Activated CD4-positive, alpha-beta T cell treated with anti-CD3 and anti-CD28 coated beads, Interleukin-2, amount 10 ng/mL, durations not matched to agents 7 days and 5 days (primary cell): ENCODE measurements at regions not wholly inside any gene's neighbourhood (a gene's known extent, or its start where the extent isn't known, plus 50 kb on each side); places are given as distances from the start of the nearest gene placed in this dataset.

Experiments
- CTCF ChIA-PET: fragments of 350-600 bp; sonication (Branson Sonifier 250); formaldehyde crosslinking; loops from one replicate; lab custom pipeline; 2021; ENCODE audit warnings: antibody characterized with exemption; lab: Charles Lee
- POLR2A ChIA-PET: fragments of 350-600 bp; sonication (Branson Sonifier 250); formaldehyde crosslinking; loops from one replicate; lab custom pipeline; 2021; ENCODE audit warnings: antibody characterized with exemption; lab: Charles Lee
- DNase-seq: peaks from one replicate; pipeline ENCODE4 v3.0.0-alpha.2; 2020
- H3K27ac Mint-ChIP-seq: one replicate; pipeline ENCODE4 v1.8.0; 2021; ENCODE audit warnings: mild to moderate bottlenecking, moderate library complexity, mixed read lengths
- H3K27me3 Mint-ChIP-seq: one replicate; pipeline ENCODE4 v1.8.0; 2021; ENCODE audit warnings: mixed read lengths
- H3K36me3 Mint-ChIP-seq: one replicate; pipeline ENCODE4 v1.8.0; 2021; ENCODE audit warnings: low read depth, mixed read lengths
- H3K4me1 Mint-ChIP-seq: one replicate; pipeline ENCODE4 v1.8.0; 2021; ENCODE audit warnings: mixed read lengths
- H3K4me3 Mint-ChIP-seq: one replicate; pipeline ENCODE4 v1.8.0; 2021; ENCODE audit warnings: mild to moderate bottlenecking, moderate library complexity, mixed read lengths
- H3K9me3 Mint-ChIP-seq: one replicate; pipeline ENCODE4 v1.8.0; 2021; ENCODE audit warnings: mixed read lengths

DNA sequence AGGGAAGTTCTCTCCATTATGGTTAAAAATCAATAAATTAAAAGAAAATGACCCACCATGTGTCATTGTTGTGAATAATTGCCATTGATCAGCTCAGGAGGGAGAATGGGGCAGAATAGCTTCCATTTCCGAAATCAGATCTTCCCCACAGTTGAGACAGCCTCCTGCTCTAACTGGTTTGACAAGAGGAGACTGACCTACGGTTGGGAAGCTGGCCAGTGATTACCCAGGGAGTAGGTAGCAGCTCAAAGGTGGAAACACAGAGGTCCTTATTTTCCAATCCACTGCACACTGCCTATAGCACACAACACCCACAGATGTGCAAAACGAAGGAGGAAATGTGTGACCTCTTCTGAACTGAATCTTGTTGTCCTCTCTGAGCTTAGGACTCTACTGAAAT, 69.0 kb upstream of the DAPK1 start:
- ChIA-PET POLR2A (no interaction called here), CTCF (no interaction called here)
- Mint-ChIP-seq H3K36me3 (peaks cover 3% of the 10 kb centered on the region), H3K4me1 (peaks cover 5% of the 10 kb centered on the region), H3K9me3 (peaks cover 9% of the 10 kb centered on the region), H3K27me3 (no peaks in the 10 kb centered on the region), H3K27ac (no peak overlapping the region), H3K4me3 (no peak overlapping the region)
- DNase-seq, result no peak

DNA sequence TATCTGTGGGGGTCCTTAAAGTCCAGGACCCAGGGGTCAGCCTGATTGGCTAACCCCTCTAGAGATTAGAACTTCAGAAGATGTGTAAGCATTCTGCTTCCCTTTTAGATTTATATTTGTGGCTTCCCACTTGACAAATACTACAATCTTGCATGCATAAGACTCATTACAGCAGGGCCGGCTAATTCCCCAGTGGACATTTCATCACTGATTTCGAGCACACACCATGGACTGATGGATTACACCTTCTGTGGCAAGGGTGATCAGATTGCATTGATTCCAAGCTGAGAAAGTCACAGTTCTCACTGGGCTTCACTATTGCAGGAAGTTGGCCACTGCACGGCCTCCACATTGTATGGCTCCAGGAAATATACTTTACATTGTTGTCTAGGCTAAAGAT, 65.8 kb upstream of the DAPK1 start:
- no peak for DNase-seq
- ChIA-PET CTCF (no interaction called here), POLR2A (no interaction called here)
- Mint-ChIP-seq H3K4me3 (no peak overlapping the region), H3K9me3 (no peaks in the 10 kb centered on the region), H3K27ac (no peak overlapping the region), H3K4me1 (no peaks in the 10 kb centered on the region), H3K36me3 (no peaks in the 10 kb centered on the region), H3K27me3 (no peaks in the 10 kb centered on the region)

GRCh38 chr9:87433853-87434252, 63.8 kb upstream of the DAPK1 start:
- ChIA-PET POLR2A (no interaction called here), CTCF (no interaction called here)
- Mint-ChIP-seq H3K36me3 (no peaks in the 10 kb centered on the region), H3K27ac (no peak overlapping the region), H3K4me1 (no peaks in the 10 kb centered on the region), H3K9me3 (no peaks in the 10 kb centered on the region), H3K4me3 (no peak overlapping the region), H3K27me3 (no peaks in the 10 kb centered on the region)
- DNase-seq, result no peak

DNA sequence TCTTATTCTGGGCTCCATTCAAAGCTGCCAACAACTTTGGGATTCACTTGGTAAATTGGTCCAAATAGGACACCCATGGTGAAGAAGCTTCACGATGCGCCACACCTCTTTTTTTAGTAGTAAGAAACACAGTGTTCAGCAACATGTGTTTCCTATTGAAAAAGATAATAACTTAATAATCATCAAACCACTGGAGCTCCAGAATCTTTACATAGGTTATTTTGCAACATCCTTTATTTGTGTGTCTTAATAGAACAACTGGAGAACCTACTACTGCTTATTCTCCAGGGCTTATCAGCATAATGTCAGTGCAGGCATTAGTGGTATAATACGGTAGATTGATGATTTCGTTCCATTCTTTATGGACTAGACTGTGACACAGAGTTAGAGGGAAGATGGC, 63.3 kb upstream of the DAPK1 start:
- no peak for DNase-seq
- Mint-ChIP-seq H3K4me1 (no peaks in the 10 kb centered on the region), H3K27me3 (no peaks in the 10 kb centered on the region), H3K9me3 (no peaks in the 10 kb centered on the region), H3K27ac (no peak overlapping the region), H3K36me3 (no peaks in the 10 kb centered on the region), H3K4me3 (no peak overlapping the region)
- ChIA-PET POLR2A (no interaction called here), CTCF (no interaction called here)

GRCh38 chr9:87435189-87435880, 62.3 kb upstream of the DAPK1 start:
- no peak for DNase-seq
- no peak overlapping the region for H3K27ac Mint-ChIP-seq
- no peaks in the 10 kb centered on the region for H3K9me3 Mint-ChIP-seq
- ChIA-PET CTCF (no interaction called here), POLR2A (no interaction called here)
- H3K36me3 Mint-ChIP-seq, result no peaks in the 10 kb centered on the region
- no peaks in the 10 kb centered on the region for H3K27me3 Mint-ChIP-seq
- no peaks in the 10 kb centered on the region for H3K4me1 Mint-ChIP-seq
- no peak overlapping the region for H3K4me3 Mint-ChIP-seq

- no peak for DNase-seq
- H3K27ac Mint-ChIP-seq, result no peak overlapping the region
- POLR2A ChIA-PET, result no interaction called here
- H3K27me3 Mint-ChIP-seq, result no peaks in the 10 kb centered on the region
- H3K36me3 Mint-ChIP-seq, result no peaks in the 10 kb centered on the region
- H3K4me1 Mint-ChIP-seq, result no peaks in the 10 kb centered on the region
- CTCF ChIA-PET, result no interaction called here
- no peaks in the 10 kb centered on the region for H3K9me3 Mint-ChIP-seq
- no peak overlapping the region for H3K4me3 Mint-ChIP-seq
These were observed 61.0 kb upstream of the DAPK1 start for GRCh38 chr9:87436716-87437115.

DNA sequence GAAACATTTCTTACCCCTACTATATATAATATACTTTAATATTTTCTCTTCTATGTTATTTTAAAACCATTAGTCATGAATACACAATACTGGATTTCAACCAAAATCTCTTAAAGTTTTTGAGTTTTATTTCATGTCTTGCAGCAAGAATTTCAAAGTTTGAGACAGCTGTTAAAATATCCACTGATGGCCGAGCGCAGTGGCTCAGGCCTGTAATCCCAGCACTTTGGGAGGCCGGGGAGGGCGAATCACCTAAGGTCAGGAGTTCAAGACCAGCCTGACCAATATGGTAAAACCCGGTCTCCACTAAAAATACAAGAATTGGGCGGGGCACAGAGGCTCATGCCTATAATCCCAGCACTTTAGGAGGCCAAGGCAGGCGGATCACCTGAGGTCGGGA, 59.7 kb upstream of the DAPK1 start:
- no peaks in the 10 kb centered on the region for H3K9me3 Mint-ChIP-seq
- DNase-seq, result no peak

GRCh38 chr9:87441251-87441650, 56.4 kb upstream of the DAPK1 start:
- no peak for DNase-seq
- Mint-ChIP-seq H3K27me3 (no peaks in the 10 kb centered on the region), H3K9me3 (peaks cover 5% of the 10 kb centered on the region), H3K36me3 (no peaks in the 10 kb centered on the region), H3K4me1 (no peaks in the 10 kb centered on the region), H3K4me3 (no peak overlapping the region), H3K27ac (no peak overlapping the region)
- POLR2A ChIA-PET, result no interaction called here
- CTCF ChIA-PET, result no interaction called here

More for the DNA sequence above, 59.7 kb upstream of the DAPK1 start:
- H3K4me1 Mint-ChIP-seq, result no peaks in the 10 kb centered on the region
- no peak overlapping the region for H3K4me3 Mint-ChIP-seq
- no peaks in the 10 kb centered on the region for H3K27me3 Mint-ChIP-seq
- ChIA-PET CTCF (no interaction called here), POLR2A (no interaction called here)
- H3K27ac Mint-ChIP-seq, result no peak overlapping the region
- H3K36me3 Mint-ChIP-seq, result no peaks in the 10 kb centered on the region

GRCh38 chr9:87442451-87442850, 55.2 kb upstream of the DAPK1 start:
- no peak for DNase-seq
- no peak overlapping the region for H3K27ac Mint-ChIP-seq
- POLR2A ChIA-PET, result no interaction called here
- CTCF ChIA-PET, result no interaction called here
- H3K27me3 Mint-ChIP-seq, result no peaks in the 10 kb centered on the region
- no peaks in the 10 kb centered on the region for H3K4me1 Mint-ChIP-seq
- no peaks in the 10 kb centered on the region for H3K36me3 Mint-ChIP-seq
- no peak overlapping the region for H3K4me3 Mint-ChIP-seq
- peaks cover 5% of the 10 kb centered on the region for H3K9me3 Mint-ChIP-seq

GRCh38 chr9:87443006-87443405, 54.7 kb upstream of the DAPK1 start:
- Mint-ChIP-seq H3K9me3 (peaks cover 5% of the 10 kb centered on the region), H3K36me3 (no peaks in the 10 kb centered on the region), H3K27ac (no peak overlapping the region), H3K4me3 (no peak overlapping the region), H3K4me1 (no peaks in the 10 kb centered on the region), H3K27me3 (no peaks in the 10 kb centered on the region)
- ChIA-PET POLR2A (no interaction called here), CTCF (interaction anchor here (1.0 kb wide), 1 partner anchor 30 kb away, joined by 3 read pairs; no protein-coding TSS in a partner anchor)
- DNase-seq, result no peak

- Mint-ChIP-seq H3K27me3 (no peaks in the 10 kb centered on the region), H3K4me1 (no peaks in the 10 kb centered on the region), H3K36me3 (no peaks in the 10 kb centered on the region), H3K27ac (no peak overlapping the region), H3K9me3 (peaks cover 5% of the 10 kb centered on the region), H3K4me3 (no peak overlapping the region)
- ChIA-PET CTCF (interaction anchor here (1.0 kb wide), 1 partner anchor 29 kb away, joined by 3 read pairs; no protein-coding TSS in a partner anchor), POLR2A (no interaction called here)
- no peak for DNase-seq
These were observed 54.2 kb upstream of the DAPK1 start for GRCh38 chr9:87443461-87443860.

DNA sequence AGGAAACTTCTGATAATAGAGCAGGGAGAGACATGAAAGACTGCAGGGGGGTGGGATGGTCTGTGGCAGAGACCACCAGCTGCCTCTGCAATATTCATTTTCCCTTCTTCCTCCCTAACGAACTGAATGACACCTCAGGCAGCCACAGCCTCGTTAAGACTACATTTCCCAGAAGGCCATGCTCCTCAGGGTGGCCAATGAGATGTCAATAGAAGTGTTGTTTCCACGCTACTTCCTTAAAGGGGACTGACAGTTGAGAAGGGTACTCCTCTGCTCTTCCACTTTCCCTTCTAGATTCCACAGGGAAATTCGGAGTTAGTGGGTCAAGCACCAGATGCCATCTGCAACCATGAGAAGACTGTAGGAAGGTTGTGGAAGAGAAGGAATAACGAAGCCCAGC, 52.0 kb upstream of the DAPK1 start:
- H3K4me1 Mint-ChIP-seq, result no peaks in the 10 kb centered on the region
- peaks cover 5% of the 10 kb centered on the region for H3K9me3 Mint-ChIP-seq
- ChIA-PET CTCF (interaction anchor here (0.6 kb wide), 1 partner anchor 15 kb away, joined by 5 read pairs; no protein-coding TSS in a partner anchor), POLR2A (no interaction called here)
- no peak for DNase-seq
- H3K36me3 Mint-ChIP-seq, result no peaks in the 10 kb centered on the region
- H3K27me3 Mint-ChIP-seq, result no peaks in the 10 kb centered on the region
- H3K27ac Mint-ChIP-seq, result no peak overlapping the region
- H3K4me3 Mint-ChIP-seq, result no peak overlapping the region

DNA sequence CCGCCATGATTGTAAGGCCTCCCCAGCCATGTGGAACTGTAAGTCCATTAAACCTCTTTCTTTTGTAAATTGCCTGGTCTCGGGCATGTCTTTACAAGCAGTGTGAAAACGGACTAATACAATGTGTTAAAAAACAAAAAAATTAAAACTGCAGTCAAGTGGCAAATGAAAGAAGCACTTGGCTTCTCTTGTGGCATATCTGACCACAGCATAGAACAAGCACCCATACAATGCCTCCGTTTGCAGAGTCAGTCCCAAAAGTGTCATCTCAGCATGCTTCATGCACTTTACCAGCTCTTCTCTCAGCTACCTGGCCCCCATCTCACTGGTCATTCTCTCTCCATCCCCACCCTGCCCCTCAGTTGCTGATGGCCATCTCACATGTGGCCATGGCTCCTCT, 51.1 kb upstream of the DAPK1 start:
- no peak overlapping the region for H3K4me3 Mint-ChIP-seq
- H3K4me1 Mint-ChIP-seq, result no peaks in the 10 kb centered on the region
- CTCF ChIA-PET, result no interaction called here

More for the DNA sequence above, 51.1 kb upstream of the DAPK1 start:
- peaks cover 5% of the 10 kb centered on the region for H3K9me3 Mint-ChIP-seq
- H3K36me3 Mint-ChIP-seq, result no peaks in the 10 kb centered on the region
- no peaks in the 10 kb centered on the region for H3K27me3 Mint-ChIP-seq
- POLR2A ChIA-PET, result no interaction called here
- H3K27ac Mint-ChIP-seq, result no peak overlapping the region
- no peak for DNase-seq
